Gastroesophageal sphincter (tissue), 3 donors: ENCODE measurements at regions not wholly inside any gene's neighbourhood (a gene's known extent, or its start where the extent isn't known, plus 50 kb on each side); places are given as distances from the start of the nearest gene placed in this dataset.
"Not testable (repeated sequence)": the region's sequence is repeated elsewhere in the genome, so short reads cannot be mapped to it uniquely, and the experiment has no call there.

Source experiments
- EP300 ChIP-seq: sonication (generic); formaldehyde crosslinking; IDR thresholded peaks from one replicate; pipeline ENCODE4 v1.6.1; 2017; ENCODE audit warnings: antibody characterized with exemption, mild to moderate bottlenecking
- POLR2AphosphoS5 ChIP-seq: sonication (generic); formaldehyde crosslinking; IDR thresholded peaks from one replicate; pipeline ENCODE4 v1.6.1; 2017; ENCODE audit warnings: antibody characterized with exemption
- TF ChIP-seq, protein P1 (sequence below), 4 experiments: fragments of 200-600 bp in 2 of 4; fragments of 450-650 bp in 2 of 4; sonication (generic) in 1 of 4; IDR thresholded peaks; one replicate each; pipeline ENCODE4 v1.5.1; 2017 to 2019; ENCODE audit warnings: antibody characterized with exemption in 4 of 4, mild to moderate bottlenecking in 2 of 4, moderate library complexity in 2 of 4

DNA sequence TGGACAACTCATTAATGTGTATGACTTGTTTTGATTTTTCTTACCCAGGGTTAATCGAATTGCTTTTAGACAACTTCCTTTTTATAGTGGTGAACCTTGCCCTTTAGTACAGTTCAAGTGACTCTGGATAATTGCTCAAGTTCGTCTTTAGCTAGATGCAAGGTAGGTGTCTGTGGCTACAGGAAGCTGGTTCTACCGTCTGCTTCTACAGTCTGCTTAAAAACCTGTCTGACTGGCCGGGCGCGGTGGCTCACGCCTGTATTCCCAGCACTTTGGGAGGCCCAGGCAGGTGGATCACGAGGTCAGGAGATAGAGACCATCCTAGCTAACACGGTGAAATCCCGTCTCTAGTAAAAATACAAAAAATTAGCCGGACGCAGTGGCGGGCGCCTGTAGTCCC is 129.6 kb upstream of the ANKRD30A start:
- TF ChIP-seq POLR2AphosphoS5, EP300: not testable (repeated sequence)
- TF ChIP-seq, protein P1, sequence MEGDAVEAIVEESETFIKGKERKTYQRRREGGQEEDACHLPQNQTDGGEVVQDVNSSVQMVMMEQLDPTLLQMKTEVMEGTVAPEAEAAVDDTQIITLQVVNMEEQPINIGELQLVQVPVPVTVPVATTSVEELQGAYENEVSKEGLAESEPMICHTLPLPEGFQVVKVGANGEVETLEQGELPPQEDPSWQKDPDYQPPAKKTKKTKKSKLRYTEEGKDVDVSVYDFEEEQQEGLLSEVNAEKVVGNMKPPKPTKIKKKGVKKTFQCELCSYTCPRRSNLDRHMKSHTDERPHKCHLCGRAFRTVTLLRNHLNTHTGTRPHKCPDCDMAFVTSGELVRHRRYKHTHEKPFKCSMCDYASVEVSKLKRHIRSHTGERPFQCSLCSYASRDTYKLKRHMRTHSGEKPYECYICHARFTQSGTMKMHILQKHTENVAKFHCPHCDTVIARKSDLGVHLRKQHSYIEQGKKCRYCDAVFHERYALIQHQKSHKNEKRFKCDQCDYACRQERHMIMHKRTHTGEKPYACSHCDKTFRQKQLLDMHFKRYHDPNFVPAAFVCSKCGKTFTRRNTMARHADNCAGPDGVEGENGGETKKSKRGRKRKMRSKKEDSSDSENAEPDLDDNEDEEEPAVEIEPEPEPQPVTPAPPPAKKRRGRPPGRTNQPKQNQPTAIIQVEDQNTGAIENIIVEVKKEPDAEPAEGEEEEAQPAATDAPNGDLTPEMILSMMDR (IDR thresholded peaks at IDR 0.05): not testable (repeated sequence)
